Upper lobe of left lung (tissue), 6 donors: ENCODE measurements at regions not wholly inside any gene's neighbourhood (a gene's known extent, or its start where the extent isn't known, plus 50 kb on each side); places are given as distances from the start of the nearest gene placed in this dataset.

Experiments
- ATAC-seq, 2 donors: fragments of 200-7000 bp; cut with Tn5 transposase; one replicate each; pipeline ENCODE4 v1.9.1; 2022; ENCODE audit warnings: mild to moderate bottlenecking in 2 of 2, moderate library complexity in 2 of 2; ENCODE audit not compliant: low FRiP score in 2 of 2
- DNase-seq, 2 donors: peaks; one replicate each; pipeline ENCODE4 v3.0.0-alpha.2; 2019 to 2020
- H3K27ac ChIP-seq, 4 donors: fragments of 200-600 bp; sonication (generic); one replicate each; pipeline ENCODE4 v1.5.1; 2016 to 2019
- H3K27me3 ChIP-seq, 4 donors: fragments of 200-600 bp; sonication (generic); one replicate each; pipeline ENCODE4 v1.5.1; 2017 to 2019
- H3K36me3 ChIP-seq, 4 donors: fragments of 200-600 bp; sonication (generic); one replicate each; pipeline ENCODE4 v1.5.1; 2016 to 2019
- H3K4me1 ChIP-seq, 4 donors: fragments of 200-600 bp; sonication (generic); one replicate each; pipeline ENCODE4 v1.5.1; 2018 to 2019
- H3K4me3 ChIP-seq, 4 donors: fragments of 200-600 bp; sonication (generic); one replicate each; pipeline ENCODE4 v1.5.1; 2017 to 2019; ENCODE audit warnings: mild to moderate bottlenecking in 2 of 4, moderate library complexity in 1 of 4
- H3K9me3 ChIP-seq, 4 donors: fragments of 200-600 bp; sonication (generic); one replicate each; pipeline ENCODE4 v1.5.1; 2018 to 2019
- EP300 ChIP-seq, 4 donors: sonication (generic); formaldehyde crosslinking; IDR thresholded peaks; one replicate each; pipeline ENCODE4 v1.5.1; 2017; ENCODE audit warnings: antibody characterized with exemption in 4 of 4, control low read depth in 2 of 4
- POLR2A ChIP-seq, 4 donors: fragments of 450-650 bp; IDR thresholded peaks; one replicate each; pipeline ENCODE4 v1.5.1; 2016 to 2017; ENCODE audit warnings: antibody characterized with exemption in 4 of 4, mild to moderate bottlenecking in 2 of 4
- POLR2AphosphoS5 ChIP-seq, 2 donors: sonication (generic); formaldehyde crosslinking; IDR thresholded peaks; one replicate each; pipeline ENCODE4 v1.5.1; 2017; ENCODE audit warnings: antibody characterized with exemption in 2 of 2
- WGBS, 2 donors: methylation state at CpG; one replicate each; pipeline ENCODE4 v1.1.5; 2017 to 2018; 5-methylcytosine and 5-hydroxymethylcytosine counted together
- TF ChIP-seq, protein P1 (sequence below), 6 experiments: fragments of 450-650 bp in 4 of 6; fragments of 200-600 bp in 2 of 6; sonication (generic) in 2 of 6; IDR thresholded peaks; one replicate each; pipeline ENCODE4 v1.5.1; 2016 to 2019; ENCODE audit warnings: antibody characterized with exemption in 6 of 6
- donor health status: DM: no; HTN: no; CAD: no; lungs with moderate emphysema.
- donor health status: DM: no; HTN: yes; CAD: no; lungs with severe emphysema.

DNA sequence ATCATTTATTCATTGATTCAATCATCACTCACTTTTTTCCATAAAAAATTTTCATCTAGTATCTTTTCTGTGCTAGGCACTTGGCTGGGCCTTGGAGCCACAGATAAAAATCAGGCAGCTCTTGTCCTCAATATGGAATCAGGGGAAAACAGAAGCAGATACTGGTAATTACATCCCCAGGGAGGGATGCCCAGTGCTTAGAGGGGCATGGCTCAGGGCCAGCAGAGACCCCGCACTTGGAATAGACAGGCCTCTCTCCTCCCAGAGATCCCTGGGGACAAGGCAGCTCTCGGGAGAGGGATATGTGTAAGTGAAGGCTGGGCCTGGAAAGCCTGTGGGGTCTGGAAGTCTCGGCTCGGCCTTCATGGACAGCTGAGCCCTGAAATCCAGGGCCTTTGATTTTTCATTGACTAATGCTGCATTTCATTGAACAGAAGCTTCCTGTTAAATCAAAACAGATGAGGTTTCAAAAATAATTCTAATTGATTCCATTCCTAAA, 180.4 kb downstream of the FOXD2 start:
- 93 to 95% methylated on average over 4 of the region's 4 CpGs for WGBS, 2 donors
- TF ChIP-seq POLR2A (IDR thresholded peaks at IDR 0.05) (no peak), POLR2AphosphoS5 (IDR thresholded peaks at IDR 0.05) (no peak), EP300 (IDR thresholded peaks at IDR 0.05) (no peak)
- TF ChIP-seq, protein P1, sequence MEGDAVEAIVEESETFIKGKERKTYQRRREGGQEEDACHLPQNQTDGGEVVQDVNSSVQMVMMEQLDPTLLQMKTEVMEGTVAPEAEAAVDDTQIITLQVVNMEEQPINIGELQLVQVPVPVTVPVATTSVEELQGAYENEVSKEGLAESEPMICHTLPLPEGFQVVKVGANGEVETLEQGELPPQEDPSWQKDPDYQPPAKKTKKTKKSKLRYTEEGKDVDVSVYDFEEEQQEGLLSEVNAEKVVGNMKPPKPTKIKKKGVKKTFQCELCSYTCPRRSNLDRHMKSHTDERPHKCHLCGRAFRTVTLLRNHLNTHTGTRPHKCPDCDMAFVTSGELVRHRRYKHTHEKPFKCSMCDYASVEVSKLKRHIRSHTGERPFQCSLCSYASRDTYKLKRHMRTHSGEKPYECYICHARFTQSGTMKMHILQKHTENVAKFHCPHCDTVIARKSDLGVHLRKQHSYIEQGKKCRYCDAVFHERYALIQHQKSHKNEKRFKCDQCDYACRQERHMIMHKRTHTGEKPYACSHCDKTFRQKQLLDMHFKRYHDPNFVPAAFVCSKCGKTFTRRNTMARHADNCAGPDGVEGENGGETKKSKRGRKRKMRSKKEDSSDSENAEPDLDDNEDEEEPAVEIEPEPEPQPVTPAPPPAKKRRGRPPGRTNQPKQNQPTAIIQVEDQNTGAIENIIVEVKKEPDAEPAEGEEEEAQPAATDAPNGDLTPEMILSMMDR (IDR thresholded peaks at IDR 0.05): no peak
- Histone ChIP-seq H3K27ac (no peak overlapping the region), H3K36me3 (no peaks in the 10 kb centered on the region), H3K4me1 (no peaks in the 10 kb centered on the region), H3K27me3 (no peaks in the 10 kb centered on the region), H3K4me3 (no peak overlapping the region), H3K9me3 (no peaks in the 10 kb centered on the region)
- DNase-seq (no peak), ATAC-seq (no peak)

DNA sequence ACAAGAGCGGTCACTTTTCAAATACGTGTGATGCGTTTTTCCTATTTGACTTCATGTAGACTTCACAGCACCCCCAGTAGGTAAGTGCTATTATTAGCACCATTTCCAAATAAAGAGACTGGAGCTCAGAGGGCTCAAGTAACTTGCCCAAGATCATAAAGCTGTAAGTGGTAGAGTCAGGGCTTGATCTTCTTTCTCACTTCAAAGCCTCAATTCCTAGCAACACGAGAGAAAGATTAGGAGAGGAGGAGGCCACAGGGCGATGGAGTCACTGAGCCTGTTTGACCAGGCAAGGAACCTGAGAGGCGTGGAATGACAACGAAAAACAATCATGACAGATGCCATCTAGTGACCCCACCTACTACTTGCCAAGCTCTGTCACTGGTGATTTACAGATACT, 181.0 kb downstream of the FOXD2 start:
- Histone ChIP-seq H3K4me1 (no peaks in the 10 kb centered on the region), H3K27me3 (no peaks in the 10 kb centered on the region), H3K9me3 (no peaks in the 10 kb centered on the region), H3K36me3 (no peaks in the 10 kb centered on the region), H3K27ac (no peak overlapping the region), H3K4me3 (no peak overlapping the region)
- WGBS, 2 donors: 78 to 79% methylated on average over 7 of the region's 7 CpGs
- no peak for DNase-seq
- ATAC-seq: no peak
- TF ChIP-seq EP300 (IDR thresholded peaks at IDR 0.05): no peak
- no peak for TF ChIP-seq POLR2A (IDR thresholded peaks at IDR 0.05)
- TF ChIP-seq POLR2AphosphoS5 (IDR thresholded peaks at IDR 0.05): no peak

DNA sequence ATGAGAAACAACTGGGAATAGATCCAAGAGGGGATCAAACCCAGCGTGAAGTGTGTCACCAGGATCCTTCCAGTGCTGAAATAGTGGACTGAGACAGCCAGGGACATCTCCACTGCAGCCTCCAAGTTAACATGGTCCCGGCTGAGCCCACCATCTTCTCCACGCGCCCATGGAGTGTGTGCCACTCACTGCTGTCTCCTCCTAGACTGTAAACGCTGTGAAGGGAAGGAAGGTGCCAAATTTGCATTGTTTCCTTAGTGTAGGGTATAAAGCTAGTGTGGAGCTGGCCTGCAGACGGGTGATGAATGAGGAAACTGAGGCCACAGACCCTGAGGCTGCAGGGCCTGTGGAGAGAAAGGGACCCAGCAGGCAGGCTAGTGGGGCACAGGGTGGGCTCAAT, 183.6 kb downstream of the FOXD2 start:
- Histone ChIP-seq H3K27me3 (no peaks in the 10 kb centered on the region), H3K4me3 (no peak overlapping the region), H3K27ac (no peak overlapping the region), H3K9me3 (no peaks in the 10 kb centered on the region), H3K36me3 (no peaks in the 10 kb centered on the region), H3K4me1 (no peaks in the 10 kb centered on the region)
- 87 to 90% methylated on average over 6 of the region's 6 CpGs for WGBS, 2 donors
- DNase-seq (no peak), ATAC-seq (no peak)
- TF ChIP-seq, protein P1 (IDR thresholded peaks at IDR 0.05): no peak
- TF ChIP-seq EP300 (IDR thresholded peaks at IDR 0.05) (no peak), POLR2AphosphoS5 (IDR thresholded peaks at IDR 0.05) (no peak), POLR2A (IDR thresholded peaks at IDR 0.05) (no peak)

DNA sequence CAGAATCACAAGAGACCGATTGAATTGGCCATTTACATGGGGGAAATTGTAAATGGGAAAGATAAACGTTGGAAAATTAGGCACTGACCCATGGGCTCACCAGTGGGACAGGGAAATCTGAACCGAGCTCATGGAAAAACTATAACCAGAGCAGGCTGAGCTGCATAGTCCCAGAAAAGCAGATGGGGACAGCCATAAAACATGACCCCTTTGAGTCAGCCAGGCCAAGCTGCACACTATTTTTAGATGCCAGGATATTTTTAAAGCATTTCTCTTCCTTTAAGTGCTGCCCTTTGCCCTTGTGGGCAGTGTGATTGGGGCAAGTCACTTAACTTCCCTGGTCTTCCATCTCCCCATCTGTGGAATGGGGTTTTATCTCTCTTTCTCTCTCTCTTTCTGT, 184.1 kb downstream of the FOXD2 start:
- no peaks in the 10 kb centered on the region for H3K27me3 ChIP-seq
- H3K9me3 ChIP-seq: no peaks in the 10 kb centered on the region
- no peak for DNase-seq
- TF ChIP-seq, protein P1 (IDR thresholded peaks at IDR 0.05): no peak
- TF ChIP-seq POLR2A (IDR thresholded peaks at IDR 0.05): no peak
- TF ChIP-seq POLR2AphosphoS5 (IDR thresholded peaks at IDR 0.05): no peak
- no peak for TF ChIP-seq EP300 (IDR thresholded peaks at IDR 0.05)
- no peaks in the 10 kb centered on the region for H3K36me3 ChIP-seq
- WGBS, 2 donors: 77 to 86% methylated on average over 3 of the region's 3 CpGs
- H3K4me3 ChIP-seq: no peak overlapping the region
- H3K27ac ChIP-seq: no peak overlapping the region
- no peak for ATAC-seq
- no peaks in the 10 kb centered on the region for H3K4me1 ChIP-seq

DNA sequence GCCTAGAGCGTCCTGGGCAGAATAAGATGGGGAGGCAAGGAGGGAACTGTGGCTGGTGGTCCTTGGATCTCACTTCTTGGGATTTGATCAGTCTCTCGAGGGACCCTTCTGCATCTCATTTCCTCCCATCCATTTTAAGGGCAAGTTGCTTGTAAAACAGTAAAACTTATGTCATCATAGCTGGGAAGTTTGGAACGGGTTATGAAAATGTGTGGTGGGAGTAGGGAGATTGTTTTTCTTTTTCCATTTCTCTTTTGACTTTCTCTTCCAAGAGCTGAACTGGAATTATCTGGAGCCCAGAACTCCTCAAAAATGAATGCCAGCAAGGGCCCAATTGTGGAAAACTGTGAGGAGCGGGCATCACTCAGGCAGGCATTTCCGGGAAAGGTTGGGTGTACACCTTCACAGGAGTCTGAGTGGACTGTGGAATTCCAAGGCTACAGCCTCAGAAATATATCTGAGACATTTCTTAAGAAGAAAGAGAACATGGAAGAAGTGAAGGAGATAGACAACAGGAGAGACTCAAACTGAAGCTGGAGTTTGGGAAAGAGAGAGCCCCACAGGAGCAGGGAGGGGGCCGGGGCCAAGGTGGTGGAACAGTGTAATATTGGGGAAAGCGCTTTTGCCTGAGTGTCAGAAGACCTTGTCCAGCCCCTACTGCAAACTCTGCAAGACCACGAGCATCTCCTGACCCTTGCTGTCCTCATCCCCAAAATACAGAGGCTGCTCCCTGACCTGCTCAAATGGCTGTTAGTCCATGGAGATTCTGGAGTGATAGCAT, 185.1 kb downstream of the FOXD2 start:
- TF ChIP-seq POLR2AphosphoS5 (IDR thresholded peaks at IDR 0.05): no peak
- no peak for TF ChIP-seq EP300 (IDR thresholded peaks at IDR 0.05)
- TF ChIP-seq, protein P1 (IDR thresholded peaks at IDR 0.05): no peak
- no peak for TF ChIP-seq POLR2A (IDR thresholded peaks at IDR 0.05)
- no peaks in the 10 kb centered on the region for H3K27me3 ChIP-seq
- WGBS, 2 donors: 89 to 93% methylated on average over 8 of the region's 8 CpGs
- H3K27ac ChIP-seq: no peak overlapping the region
- H3K9me3 ChIP-seq: no peaks in the 10 kb centered on the region
- DNase-seq (no peak), ATAC-seq (no peak)
- no peak overlapping the region for H3K4me3 ChIP-seq
- no peaks in the 10 kb centered on the region for H3K36me3 ChIP-seq
- H3K4me1 ChIP-seq: no peaks in the 10 kb centered on the region
